ENCODE measurements at regions not wholly inside any gene's neighbourhood (a gene's known extent, or its start where the extent isn't known, plus 50 kb on each side); places are given as distances from the start of the nearest gene placed in this dataset.
"Not testable (repeated sequence)": the region's sequence is repeated elsewhere in the genome, so short reads cannot be mapped to it uniquely, and the experiment has no call there.

DNA sequence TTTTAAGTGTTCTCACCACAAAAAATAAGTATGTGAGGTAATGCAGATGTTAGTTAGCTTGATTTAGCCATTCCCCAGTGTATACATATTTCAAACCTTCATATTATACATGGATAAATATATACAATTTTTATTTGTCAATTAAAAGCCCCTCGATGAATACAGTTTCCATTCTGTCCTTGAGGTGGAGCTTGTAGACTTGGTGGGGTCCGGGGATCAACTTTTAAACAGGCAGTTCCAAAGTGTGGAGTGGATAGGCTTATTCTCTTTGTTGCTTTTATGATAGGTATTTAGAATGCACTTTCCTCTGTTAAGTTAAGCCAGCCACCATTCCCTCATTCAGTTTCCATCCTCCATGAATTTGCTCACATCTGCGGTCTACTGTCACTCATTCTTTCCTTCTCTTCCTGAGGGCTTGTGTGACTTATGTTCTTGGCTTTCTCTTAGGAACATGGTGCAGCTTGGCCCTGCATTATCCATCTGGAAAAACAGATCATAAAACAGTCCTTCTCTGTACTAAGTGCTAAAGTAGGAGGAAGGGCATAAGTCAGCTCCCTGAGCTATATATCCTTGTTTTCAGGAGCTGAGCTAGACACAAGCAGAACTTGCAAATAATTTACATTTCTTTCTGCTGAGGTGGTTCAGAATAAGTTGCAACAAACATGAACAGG is 149.1 kb downstream of the NFKBIZ start:
- DNase-seq: no peak

DNA sequence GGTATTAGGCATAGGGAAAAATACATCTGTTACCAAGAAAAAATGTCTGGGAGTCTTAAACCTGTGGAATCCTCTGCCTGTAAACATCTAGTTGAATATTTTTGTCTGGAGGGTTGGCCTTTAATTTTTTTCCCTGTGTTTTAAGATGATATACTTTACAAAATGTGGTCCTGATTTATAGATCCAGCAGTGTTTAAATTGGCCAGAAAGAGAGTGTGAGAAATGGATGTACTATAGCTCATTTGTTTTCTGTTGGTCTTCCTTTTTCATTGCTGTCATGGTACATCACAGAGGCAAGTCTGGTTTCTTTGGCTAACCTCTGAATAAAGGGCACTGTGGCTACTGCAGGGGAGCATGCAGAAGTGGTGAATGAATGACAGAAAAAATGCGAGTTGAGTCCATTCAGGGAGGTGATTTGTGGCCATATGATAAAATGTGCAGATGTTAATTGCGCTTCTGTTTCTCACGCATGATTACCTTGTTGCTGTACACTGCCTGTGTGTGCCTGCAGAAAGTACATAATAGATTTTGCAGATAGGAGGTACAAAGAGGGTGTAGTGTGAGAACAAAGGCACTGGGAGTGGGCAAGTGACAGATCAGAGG is 150.0 kb downstream of the NFKBIZ start:
- DNase-seq: no peak

DNA sequence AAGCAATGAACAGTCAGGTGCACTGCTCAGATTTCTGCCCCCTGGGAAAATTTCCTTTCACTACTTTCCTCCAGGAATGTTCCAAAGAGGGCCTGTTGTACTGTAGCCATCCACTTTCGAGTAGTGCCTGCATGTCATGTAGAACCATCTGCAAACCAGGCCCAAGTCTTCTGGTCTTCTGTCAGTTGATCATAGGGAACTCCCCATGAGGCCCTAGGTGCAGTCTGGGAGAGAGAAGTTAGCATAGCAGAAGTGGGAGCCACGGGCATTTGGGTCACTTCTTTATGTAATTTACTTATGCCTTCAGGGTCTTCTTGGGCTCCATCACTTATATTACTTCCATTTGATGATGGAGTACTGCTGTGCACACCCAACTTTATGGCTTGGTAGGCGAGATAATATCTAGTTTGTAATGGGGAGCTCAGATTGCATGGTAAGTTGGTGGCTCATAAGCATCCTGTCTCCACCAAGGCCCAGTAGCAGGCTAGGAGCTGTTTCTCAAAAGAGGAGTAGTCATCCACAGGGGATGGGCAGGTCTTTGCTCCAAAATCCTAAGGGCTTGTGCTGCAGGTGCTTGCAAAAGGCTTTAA is 151.4 kb downstream of the NFKBIZ start:
- DNase-seq: no peak

DNA sequence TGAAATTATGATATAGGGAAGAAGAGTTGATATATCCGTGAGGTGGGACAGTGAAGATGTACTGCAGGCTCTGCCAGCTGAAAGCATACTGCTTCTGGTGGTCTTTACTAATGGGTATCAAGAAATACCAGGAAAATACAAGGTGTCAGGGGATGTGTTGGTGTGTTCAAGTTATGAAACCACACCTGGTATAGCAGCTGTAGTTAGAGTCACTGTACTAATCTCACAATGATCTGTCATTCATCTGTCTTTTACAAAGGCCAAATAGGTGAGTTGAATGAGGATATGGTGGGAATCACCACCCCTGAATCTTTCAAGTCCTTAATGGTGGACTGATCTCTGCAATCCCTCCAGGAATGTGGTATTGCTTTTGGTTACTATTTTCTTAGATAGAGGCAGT is 152.7 kb downstream of the NFKBIZ start:
- no peak for DNase-seq

DNA sequence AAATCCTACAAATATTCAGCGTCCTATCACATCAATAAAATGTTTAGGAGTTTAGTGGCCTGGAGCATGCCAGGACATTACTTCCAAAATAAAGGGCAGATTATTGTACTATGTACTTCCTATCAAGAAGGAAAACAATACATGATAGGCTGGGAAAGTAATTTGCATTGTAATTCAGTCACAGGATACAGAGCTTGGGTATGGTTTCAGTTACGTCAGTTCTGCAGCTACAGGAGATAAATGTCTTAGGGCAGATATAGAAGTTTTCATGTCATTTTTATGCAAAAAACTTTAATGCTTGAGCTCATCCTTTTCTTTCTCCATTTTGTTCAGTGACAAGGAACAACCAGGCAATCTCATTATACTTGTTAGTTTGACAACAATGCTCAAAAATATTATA is 155.2 kb downstream of the NFKBIZ start:
- DNase-seq: no peak

DNA sequence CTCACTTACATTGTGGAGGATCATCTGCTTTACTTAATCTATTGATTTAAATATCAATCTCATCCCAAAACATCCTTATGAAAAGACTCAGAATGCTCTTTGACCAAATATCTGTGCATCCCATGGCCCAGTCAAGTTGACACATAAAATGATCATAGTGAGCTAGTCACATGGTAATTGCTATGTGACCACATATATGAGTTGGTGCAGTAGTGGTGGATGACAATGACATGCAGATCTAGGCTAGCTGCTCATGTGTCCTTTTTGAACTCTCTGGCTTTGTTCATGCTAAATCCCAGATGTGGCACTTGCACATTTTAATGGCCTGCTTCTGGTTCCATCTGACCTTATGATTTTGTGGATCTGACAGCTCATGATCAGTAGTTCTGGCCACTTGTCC is 156.2 kb downstream of the NFKBIZ start:
- DNase-seq: no peak

DNA sequence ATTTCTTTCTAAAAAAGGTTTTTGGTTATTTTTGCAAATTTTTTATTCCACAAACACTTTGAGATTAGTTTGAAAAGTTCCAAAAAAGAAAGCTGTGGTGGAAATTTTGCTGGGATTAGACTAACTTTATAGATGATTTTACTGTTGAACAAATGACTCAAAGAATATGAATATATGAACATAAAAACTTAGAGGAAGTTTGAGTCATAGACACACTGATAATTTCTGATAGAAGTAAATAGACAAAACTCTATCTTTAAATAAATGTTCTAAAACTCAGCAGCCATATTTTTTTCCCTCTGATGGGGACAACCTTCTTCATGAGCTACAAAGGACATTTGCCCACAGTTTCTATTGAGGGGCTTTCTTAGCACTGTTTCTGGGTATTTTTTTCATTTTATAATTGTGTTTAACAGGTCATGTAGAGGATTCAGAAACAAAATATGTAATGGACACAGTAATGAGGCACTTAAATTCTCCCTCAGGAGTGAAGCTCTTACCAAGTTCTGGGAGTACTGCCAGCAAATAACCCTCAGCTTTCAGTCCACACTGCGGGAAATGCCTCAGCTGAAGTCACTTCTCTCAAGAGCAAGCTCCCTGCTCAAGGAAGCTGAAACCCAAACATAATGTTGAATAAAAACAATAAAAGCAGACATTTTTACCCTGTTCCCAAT is 157.6 kb downstream of the NFKBIZ start:
- DNase-seq: peak; percentile 94

DNA sequence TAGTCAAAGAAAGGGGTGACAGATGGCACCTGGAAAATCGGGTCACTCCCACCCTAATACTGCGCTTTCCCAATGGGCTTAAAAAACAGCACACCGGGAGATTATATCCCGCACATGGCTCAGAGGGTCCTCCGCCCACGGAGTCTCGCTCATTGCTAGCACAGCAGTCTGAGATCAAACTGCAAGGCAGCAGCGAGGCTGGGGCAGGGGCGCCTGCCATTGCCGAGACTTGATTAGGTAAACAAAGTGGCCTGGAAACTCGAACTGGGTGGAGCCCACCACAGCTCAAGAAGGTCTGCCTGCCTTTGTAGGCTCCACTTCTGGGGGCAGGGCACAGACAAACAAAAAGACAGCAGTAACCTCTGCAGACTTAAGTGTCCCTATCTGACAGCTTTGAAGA is 159.1 kb downstream of the NFKBIZ start:
- DNase-seq: not testable (repeated sequence)

DNA sequence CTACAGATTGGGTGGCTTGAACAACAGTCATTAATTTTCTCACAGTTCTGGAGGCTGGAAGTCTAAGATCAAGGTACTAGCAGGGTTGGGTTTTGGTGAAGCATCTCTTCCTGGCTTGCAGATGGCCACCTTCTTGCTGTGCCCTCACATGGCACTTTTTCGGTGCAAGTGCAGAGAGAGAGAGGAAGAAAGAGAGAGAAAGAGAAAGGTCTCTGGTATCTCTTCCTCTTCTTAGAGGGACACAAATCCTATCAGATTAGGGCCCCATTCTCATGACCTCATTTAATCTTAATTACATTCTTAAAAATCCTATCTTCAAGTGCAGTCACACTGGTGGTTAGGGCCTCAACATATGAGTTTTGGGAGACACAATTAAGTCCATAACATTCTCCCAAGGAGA is 167.1 kb downstream of the NFKBIZ start:
- DNase-seq: no peak

DNA sequence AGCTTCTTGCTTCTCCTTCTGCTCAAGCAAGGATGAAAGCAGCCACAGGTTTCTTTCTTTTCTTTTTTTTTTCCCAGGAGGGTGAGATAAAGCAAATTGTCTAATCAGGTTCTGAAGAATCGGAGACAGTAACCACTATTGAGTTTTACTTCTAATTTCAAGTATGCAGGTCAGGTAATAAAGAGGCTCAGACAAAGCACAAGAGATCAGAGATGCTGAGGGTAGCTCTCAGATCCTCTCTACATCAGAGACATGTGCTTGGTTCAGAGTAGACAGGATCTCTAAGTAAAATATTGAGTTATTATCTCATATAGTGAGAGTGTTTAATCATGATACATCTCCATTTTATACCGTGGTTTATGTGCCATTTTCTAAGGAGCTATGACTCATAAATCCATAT is 168.5 kb downstream of the NFKBIZ start:
- no peak for DNase-seq

DNA sequence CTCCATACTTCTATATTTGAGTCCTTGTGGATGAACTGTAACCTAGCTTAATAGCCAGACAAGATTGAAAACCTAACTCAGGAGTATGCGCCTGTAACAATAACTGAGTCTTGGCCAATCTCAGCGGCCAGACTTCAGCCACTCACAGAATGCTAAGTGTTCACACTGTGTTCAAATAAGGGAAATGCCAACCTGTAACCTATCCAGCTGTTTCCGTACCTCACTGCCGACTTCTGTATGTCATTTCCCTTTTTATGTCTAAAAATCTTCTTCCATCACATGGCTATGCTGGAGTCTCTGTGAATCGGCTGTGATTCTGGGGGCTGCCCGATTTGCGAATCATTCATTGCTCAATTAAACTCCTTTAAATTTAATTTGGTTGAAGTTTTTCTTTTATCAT is 169.2 kb downstream of the NFKBIZ start:
- DNase-seq: no peak

DNA sequence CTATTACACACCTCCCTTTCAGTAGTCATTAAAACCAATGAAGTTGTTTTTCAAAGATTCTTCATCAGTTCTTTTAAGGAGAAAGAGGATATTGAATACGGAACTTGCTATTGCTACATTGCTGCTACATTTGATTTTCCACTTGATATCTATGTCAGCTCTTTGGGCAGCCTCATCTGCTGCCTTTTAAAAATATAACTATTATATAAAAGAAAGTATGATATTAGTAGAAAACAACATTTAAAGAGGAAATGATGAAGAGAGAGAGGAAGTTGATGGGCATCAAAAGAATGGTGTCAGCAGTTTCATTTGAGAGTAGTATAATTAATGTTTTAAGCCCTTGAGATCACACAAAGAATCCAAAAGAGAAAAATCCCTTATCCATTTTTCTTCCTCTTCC is 171.4 kb downstream of the NFKBIZ start:
- DNase-seq: no peak

DNA sequence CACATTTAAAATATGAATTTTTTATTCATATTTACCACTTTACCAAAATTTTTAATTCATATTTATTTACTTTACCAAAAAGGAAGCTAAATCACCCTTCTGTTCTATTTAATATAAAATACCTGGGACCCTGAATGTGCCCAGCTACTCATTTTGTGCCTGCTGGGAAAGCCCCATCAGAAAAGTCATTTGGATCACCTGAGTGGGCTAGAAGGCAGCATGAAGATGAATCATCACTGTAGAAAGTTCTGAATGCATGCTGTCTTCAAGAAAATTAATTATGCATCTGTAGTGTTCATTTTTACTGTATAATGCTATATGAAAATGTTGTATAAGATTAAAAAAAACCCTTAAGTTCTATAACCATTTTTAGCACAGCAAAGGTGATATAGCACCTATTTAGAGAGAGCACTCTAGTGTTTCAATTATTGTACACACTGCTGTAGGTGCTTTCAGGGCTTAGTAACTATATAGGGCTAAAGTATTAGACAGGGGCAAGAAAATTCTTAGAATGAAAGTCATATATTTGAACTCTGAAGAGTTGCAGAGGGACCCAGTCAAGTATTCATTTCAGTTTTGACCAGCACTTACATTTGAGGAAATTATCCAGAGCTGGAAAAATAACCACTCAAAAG is 175.1 kb downstream of the NFKBIZ start:
- DNase-seq: no peak

DNA sequence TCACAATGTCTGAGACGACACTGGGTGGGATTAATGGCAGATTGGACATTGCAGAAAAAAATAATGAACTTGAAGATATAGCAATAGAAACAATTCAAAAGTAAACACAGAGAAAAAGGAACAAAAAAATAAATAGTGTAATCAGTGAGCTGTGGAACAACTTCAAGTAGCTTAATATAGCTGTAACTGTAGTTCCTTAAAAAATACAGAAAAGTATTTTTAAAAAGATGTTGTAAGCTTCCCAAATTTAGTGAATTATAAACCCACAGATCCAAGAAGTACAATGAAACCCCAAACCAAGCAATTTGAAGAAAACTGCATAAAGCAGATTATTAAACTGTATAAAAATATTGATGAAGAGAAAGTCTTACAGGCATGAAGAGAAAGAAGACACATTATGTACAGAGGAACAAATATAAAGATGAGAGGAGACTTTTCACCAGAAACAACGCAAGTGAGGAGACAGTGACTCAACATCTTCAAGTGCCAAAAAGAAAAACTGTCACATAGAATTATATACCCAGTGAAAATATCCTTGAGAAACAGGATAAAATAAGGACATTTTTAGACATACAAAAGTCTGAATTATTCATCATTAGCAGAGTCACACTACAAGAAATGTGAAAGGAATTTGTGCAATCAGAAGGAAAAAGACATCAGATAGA is 176.4 kb downstream of the NFKBIZ start:
- no peak for DNase-seq

DNA sequence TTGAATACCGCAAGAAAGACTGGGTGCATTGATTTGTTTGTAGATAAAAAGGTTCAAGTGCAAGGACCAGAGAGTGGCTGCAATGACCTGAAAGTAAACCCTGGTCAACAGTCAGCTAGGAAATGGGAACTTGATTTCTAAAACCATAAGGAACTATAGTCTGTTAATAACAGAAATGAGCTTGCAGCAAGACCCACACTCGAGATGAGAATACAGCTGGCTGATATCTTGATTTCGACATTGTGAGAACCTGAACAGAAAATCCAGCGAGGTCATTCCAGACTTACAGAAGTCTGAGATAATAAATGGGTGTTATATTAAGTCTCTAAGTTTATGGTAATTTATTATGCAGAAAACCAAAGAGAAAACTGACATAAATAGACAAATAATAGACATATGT is 177.3 kb downstream of the NFKBIZ start:
- DNase-seq: no peak

DNA sequence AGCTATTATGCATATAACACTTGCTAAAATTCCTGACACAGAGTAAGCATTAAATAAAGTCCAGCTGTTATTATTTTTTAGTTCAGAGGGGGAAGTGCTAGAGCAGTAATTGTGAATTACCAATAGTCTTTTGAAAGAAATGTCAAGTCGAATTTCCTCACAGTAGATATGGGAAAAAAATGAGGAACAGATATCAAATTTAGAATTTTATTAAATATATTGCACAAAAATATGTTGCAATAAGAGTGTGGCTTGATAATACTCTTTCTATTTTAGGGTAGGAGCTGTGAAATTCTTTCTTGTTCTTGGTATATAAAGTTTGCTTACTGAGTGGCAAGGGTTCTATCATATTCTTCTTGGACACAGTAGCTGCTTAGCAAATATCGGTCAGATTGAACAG is 181.3 kb downstream of the NFKBIZ start:
- DNase-seq: no peak

DNA sequence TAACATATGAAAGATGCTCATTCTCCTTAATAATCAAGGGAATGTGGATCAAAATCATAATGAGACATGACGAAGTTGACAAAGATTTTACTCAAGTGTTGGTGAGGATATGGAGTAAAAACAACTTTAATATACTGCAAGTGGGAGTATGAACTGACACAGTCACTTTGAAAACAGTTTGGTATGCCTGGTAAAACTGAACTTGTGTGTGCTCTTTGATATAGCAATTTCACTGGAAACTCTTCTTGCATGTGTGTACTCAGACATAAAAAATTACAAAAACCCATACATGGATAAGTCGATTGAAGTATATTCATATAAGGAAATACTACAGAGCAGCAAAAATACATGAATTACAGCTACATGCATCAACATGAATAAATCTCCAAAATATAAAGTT is 182.5 kb downstream of the NFKBIZ start:
- no peak for DNase-seq

DNA sequence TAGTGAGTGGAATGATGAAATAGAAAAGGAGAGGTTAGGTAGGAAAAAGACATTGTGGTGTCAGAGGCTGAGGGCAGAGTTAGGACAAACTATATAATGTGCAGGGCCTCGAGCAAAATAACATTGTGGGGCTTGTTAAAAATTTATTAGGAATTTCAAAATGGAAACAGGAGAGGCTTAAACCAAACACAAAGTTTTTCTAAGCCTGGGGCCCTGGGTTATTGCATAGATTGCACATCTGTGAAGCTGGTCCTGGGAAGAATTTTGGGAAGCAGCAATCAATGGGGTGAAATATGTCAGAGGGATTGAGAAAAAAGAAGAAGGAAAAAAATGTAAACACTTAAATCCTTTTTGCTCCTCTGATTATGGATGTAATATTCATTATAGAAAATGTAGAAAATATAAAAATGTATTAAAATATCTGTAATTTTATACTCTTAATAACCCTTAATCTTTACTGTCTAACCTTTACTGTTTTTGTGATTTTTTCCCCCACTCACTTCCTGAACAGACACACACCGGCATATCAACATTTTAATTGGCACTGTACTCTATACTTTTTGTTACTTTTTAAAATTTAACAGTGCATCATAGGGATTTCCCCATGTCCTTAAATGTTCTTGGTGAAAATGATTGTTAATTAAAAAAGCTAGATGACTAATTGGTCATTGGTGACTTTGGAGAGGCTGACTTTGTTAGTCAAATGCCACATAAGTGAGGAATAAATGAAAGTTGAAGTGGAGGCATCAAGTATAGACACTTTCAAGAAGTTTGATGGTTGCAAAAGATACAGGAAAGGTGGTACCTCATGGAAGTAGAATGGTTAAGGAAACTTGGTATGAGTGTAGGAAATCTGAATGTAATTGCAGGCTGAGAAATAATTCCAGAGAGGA is 183.4 kb downstream of the NFKBIZ start:
- no peak for DNase-seq

DNA sequence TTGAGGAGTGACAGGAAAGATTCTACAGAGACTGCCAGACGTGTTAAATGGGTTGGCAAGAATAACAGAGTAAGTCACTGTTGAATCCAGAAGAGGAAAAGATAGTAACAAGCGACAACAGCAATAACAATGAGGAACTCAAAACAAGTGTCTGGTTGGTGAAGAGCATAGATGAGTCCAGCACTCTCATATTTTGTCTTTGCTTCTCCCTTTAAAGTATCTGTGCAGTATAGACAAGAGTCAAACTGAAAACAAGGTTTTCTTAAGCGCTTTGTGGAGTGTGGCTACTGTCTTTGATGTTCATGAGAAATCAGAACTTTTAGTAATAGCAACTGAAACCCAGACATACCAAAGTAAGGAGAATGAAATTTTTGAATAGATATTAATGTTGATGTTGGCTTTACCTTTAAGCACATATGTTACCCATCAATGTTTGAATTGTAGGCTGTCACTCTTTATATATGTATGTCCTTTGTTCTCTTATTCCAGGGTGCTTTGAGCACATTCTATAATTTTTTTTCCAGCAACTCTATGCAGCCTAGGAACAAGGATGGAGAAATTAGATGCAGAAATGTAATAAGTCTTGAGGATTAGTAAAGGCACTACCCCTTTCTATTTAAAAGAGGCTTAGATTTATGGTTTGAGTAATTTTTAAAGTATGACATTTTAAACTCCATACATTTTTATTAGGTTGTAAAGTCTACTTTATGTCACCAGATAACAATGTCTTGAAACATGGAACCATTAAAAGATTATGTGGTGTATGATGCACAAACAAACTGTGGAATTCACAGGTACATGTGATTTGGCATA is 185.5 kb downstream of the NFKBIZ start:
- DNase-seq: peak; percentile 51

DNA sequence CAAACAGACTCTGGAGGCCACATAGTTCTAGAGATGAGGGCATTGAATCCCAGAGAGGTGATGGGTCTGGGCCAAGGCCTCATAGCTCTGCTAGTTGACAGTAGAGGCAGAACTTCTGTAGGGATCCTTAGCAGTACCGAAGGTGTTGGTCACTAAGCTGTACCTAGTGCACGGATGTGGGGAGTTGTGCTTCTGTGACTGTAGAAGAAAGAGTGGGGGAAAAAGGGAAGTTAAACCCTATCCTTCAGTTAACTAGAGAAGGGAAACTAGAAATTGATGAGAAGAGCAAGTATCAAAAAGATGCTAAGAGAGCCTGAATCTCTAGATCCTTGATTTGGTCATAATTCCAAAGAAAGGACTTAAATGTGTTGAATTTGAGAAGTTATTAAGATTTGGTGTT is 186.7 kb downstream of the NFKBIZ start:
- no peak for DNase-seq

DNA sequence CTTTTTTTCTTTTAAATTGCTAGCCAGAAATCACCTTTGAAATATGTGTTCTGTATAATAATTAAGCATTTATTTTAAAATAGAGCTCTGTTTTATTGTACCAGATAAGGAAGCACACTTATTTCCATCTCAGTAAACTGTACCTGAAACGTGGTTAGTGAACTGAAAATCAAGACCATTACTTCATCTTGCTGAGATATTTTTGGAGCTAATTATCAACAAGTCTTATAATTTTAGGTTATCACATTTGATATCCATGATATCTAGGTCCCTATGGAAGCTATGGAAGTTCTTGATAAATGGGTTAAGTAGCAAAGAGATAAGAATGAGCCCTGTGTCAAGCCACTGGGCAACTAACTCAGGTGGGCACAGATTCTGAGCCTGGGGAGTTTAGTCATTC is 187.2 kb downstream of the NFKBIZ start:
- no peak for DNase-seq

Data from fibroblast of skin of scalp (primary cell).